Pancreas (tissue), 10 donors: ENCODE measurements at regions not wholly inside any gene's neighbourhood (a gene's known extent, or its start where the extent isn't known, plus 50 kb on each side); places are given as distances from the start of the nearest gene placed in this dataset.
A peak's percentile ranks its signal among the peaks of the same experiment; 100 is the strongest.
"Not testable (repeated sequence)": the region's sequence is repeated elsewhere in the genome, so short reads cannot be mapped to it uniquely, and the experiment has no call there.

Experiments
- ATAC-seq, 4 donors: fragments of 200-7000 bp; cut with Tn5 transposase; one replicate each; pipeline versions ENCODE4 v1.8.0 to v1.9.1; 2020; ENCODE audit warnings: mild to moderate bottlenecking in 4 of 4, moderate library complexity in 4 of 4
- DNase-seq, 6 donors: peaks; one replicate each; pipeline ENCODE4 v3.0.0-alpha.2; 2020
- FAIRE-seq: peaks from 2 replicates; lab custom pipeline; 2012; peaks lifted over from hg19 to GRCh38; lab: Jason Lieb, UNC
- H3K27ac ChIP-seq, 4 donors: fragments of 200-600 bp; sonication (generic); 1 replicate in 3 of 4; 2 replicates in 1 of 4; pipeline versions ENCODE4 v1.5.0 to v1.8.0; 2020
- H3K27me3 ChIP-seq, 4 donors: fragments of 200-600 bp; one replicate each; pipeline ENCODE4 v1.8.0; 2021
- H3K36me3 ChIP-seq, 3 donors: fragments of 200-600 bp; sonication (generic) in 1 of 3; one replicate each; pipeline versions ENCODE4 v1.5.0 to v1.8.0; 2020 to 2021
- H3K4me1 ChIP-seq, 3 donors: fragments of 200-600 bp; one replicate each; pipeline ENCODE4 v1.8.0; 2021
- H3K4me3 ChIP-seq, 4 donors: fragments of 200-600 bp; sonication (generic) in 2 of 4; one replicate each; pipeline versions ENCODE4 v1.5.0 to v1.8.0; 2020 to 2021
- H3K9me3 ChIP-seq, 4 donors: fragments of 200-600 bp; one replicate each; pipeline ENCODE4 v1.8.0; 2021
- CTCF ChIP-seq, 4 donors: fragments of 200-600 bp; sonication (generic) in 3 of 4; IDR thresholded peaks; one replicate each; pipeline versions ENCODE4 v1.5.0 to v1.8.0; 2021; ENCODE audit warnings: antibody characterized with exemption in 4 of 4
- WGBS, 2 donors: extraction: QIAGEN DNeasy Blood & Tissue Kit; methylation state at CpG; one replicate each; pipeline ENCODE4 v1.1.7; 2013; 5-methylcytosine and 5-hydroxymethylcytosine counted together
- intact Hi-C, 3 donors: fragments of 100-400 bp; cut with DNase I; formaldehyde crosslinking; loops; one replicate each; pipeline versions ENCODE4 v1.11.1 to v1.14.2; 2022
- donor health status: healthy with polysubstance abuse.
- donor health status: DM: no; HTN: no; CAD: no; lungs with moderate emphysema.
- donor health status: DM: no; HTN: no; CAD: no.
- donor health status: control.
- donor health status: control.
- donor health status: Bipolar disorder and iron deficiency.
- donor health status: DM: yes; HTN: yes; CAD: no.
- donor health status: DM: no; HTN: no; CAD: no.
- donor health status: DM: no; HTN: no; CAD: no.
- donor health status: DM: yes; HTN: yes; CAD: no.

DNA sequence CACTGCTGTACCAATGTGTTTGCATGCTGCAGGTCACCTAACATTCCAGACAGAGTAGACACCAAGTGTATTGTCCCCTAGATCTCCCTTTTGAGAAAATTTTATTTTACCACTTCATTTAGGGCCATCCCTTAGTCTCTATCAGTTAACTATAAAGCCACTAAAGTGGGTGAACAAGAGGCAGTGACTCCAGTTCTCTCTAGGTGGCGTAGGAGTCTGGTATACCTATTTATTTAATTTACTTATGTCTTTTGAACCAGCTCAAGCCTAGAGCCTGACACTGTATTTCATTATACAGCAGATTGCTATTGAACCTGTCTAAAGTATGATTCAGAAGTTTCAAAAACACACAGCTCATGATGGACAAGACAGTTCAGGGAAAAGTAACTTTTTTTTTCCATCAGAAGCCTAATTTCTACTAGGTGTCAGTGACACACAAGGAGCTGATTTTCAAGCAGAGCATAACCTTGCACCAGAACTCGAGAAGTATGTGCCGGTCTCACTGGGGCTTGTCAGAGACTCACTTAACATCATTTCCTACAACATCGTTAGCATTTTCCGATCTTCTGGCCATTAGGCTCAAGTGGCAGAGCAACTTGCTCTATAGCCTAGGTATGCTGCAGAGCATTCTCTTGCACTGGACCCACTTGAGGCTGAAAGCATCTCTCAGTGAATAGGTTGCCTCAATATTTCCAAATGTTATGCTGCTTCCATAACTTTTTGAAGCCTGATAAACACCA, 175.4 kb downstream of the CDC14C start:
- no peak for TF ChIP-seq CTCF (IDR thresholded peaks at IDR 0.05)
- Histone ChIP-seq H3K27me3 (no peaks in the 10 kb centered on the region), H3K9me3 (no peaks in the 10 kb centered on the region), H3K4me1 (no peaks in the 10 kb centered on the region), H3K27ac (no peak overlapping the region), H3K4me3 (no peak overlapping the region), H3K36me3 (no peaks in the 10 kb centered on the region)
- DNase-seq = no peak
- 64 to 75% methylated on average over 5 of the region's 5 CpGs for WGBS, 2 donors
- intact Hi-C loops = no loop called here
- FAIRE-seq = no peak
- ATAC-seq = peak in 1 of 4 donors; percentile 34

DNA sequence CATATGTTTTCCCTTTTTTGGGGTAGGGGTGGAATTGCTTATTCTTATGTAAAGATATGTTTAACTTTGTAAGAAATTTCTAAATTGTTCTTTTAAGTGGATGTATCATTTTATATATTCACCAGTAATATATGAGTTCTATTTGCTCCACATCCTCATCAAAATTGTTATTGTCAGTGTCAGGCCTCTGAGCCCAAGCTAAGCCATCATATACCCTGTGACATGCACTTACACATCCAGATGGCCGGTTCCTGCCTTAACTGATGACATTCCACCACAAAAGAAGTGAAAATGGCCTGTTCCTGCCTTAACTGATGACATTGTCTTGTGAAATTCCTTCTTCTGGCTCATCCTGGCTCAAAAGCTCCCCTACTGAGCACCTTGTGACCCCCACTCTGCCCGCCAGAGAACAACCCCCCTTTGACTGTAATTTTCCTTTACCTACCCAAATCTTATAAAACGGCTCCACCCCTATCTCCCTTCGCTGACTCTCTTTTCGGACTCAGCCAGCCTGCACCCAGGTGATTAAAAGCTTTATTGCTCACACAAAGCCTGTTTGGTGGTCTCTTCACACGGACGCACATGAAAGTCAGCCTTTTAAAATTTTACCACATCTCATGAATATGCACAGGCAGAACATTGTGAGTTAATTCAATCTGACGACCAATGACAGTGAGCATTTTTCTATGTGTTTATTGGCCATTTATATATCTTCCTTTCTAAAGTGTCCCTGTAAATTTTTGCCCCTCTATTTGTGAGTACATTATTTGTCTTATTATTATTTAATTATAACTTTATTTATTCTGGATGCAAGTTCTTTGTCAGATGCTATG, 176.8 kb downstream of the CDC14C start:
- DNase-seq, H3K4me1 ChIP-seq, FAIRE-seq, H3K9me3 ChIP-seq, H3K36me3 ChIP-seq, ATAC-seq, intact Hi-C loops, H3K27ac ChIP-seq, H3K27me3 ChIP-seq, H3K4me3 ChIP-seq: not testable (repeated sequence)
- 49 to 52% methylated on average over 8 of the region's 8 CpGs for WGBS, 2 donors

DNA sequence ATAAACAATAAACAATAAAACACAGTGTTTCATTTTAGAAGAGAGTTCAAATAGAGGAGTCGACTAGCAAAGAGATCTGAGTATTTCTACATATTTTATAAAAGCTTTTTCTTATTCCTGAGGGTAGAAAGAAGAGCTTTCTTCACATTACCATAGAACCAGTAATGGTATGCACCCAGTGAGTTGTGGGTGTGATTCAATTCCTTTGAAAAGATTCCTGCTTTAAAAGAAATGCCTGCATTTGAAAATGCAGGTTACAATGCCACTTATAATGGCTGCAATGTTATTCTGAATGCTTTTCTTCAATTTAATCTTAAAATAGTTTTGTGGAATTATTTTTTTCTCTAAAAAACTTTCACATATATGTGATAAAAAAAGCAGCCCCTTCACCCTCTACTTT, 178.1 kb downstream of the CDC14C start:
- FAIRE-seq = no peak
- intact Hi-C loops = no loop called here

GRCh38 chr7:49111706-49112105, 187.4 kb downstream of the CDC14C start:
- no peak overlapping the region for H3K4me3 ChIP-seq
- no peaks in the 10 kb centered on the region for H3K36me3 ChIP-seq
- ATAC-seq = no peak
- TF ChIP-seq CTCF (IDR thresholded peaks at IDR 0.05) = no peak
- no peaks in the 10 kb centered on the region for H3K9me3 ChIP-seq
- intact Hi-C loops = no loop called here
- no peak overlapping the region for H3K27ac ChIP-seq
- H3K27me3 ChIP-seq = no peaks in the 10 kb centered on the region
- no peak for FAIRE-seq
- WGBS, 2 donors = 86 to 91% methylated on average over 1 of the region's 1 CpG
- no peaks in the 10 kb centered on the region for H3K4me1 ChIP-seq
- DNase-seq = no peak

More for the DNA sequence above, 178.1 kb downstream of the CDC14C start:
- DNase-seq (no peak), ATAC-seq (no peak)
- Histone ChIP-seq H3K4me1 (no peaks in the 10 kb centered on the region), H3K9me3 (no peaks in the 10 kb centered on the region), H3K4me3 (no peak overlapping the region), H3K27ac (no peak overlapping the region), H3K27me3 (no peaks in the 10 kb centered on the region), H3K36me3 (no peaks in the 10 kb centered on the region)
- 11 to 19% methylated on average over 1 of the region's 1 CpG for WGBS, 2 donors
- no peak for TF ChIP-seq CTCF (IDR thresholded peaks at IDR 0.05)

DNA sequence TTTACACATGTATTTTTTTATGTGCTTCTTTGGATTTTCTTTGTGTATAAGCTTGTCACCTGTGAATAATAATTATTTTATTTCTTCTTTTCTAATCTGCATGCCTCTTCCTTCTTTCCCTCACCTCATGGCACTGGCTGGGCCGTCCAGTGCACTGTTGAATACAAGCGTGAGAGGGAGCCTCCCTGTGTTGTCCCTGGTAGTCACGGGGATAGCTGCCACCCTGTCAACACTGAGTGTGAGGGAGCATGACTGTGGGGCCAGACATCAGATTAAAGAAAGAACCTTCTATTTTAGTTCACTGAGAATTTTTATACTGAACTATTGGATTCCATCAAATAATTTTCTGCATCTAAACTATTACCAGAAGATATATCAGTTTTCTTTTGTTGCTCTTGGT, 187.9 kb downstream of the CDC14C start:
- FAIRE-seq = no peak
- WGBS, 2 donors = 36 to 41% methylated on average over 3 of the region's 3 CpGs
- intact Hi-C loops = no loop called here
- no peak for TF ChIP-seq CTCF (IDR thresholded peaks at IDR 0.05)
- Histone ChIP-seq H3K9me3 (no peaks in the 10 kb centered on the region), H3K4me1 (no peaks in the 10 kb centered on the region), H3K4me3 (no peak overlapping the region), H3K36me3 (no peaks in the 10 kb centered on the region), H3K27me3 (no peaks in the 10 kb centered on the region), H3K27ac (no peak overlapping the region)
- no peak for ATAC-seq
- no peak for DNase-seq
